M059J (cell line): ENCODE measurements at regions not wholly inside any gene's neighbourhood (a gene's known extent, or its start where the extent isn't known, plus 50 kb on each side); places are given as distances from the start of the nearest gene placed in this dataset.

Source experiments
- DNase-seq: peaks from one replicate; pipeline ENCODE4 v3.0.0-alpha.2; 2012; ENCODE audit warnings: low read depth

- DNase-seq: peak; percentile 50
Measured at GRCh38 chr9:13717322-13718054, 438.0 kb upstream of the MPDZ start.

GRCh38 chr9:13716601-13717321 is 437.3 kb upstream of the MPDZ start:
- no peak for DNase-seq

GRCh38 chr9:13716090-13716489 is 436.6 kb upstream of the MPDZ start:
- no peak for DNase-seq

GRCh38 chr9:13715430-13715829 is 435.9 kb upstream of the MPDZ start:
- no peak for DNase-seq

- peak; percentile 75 for DNase-seq
Measured at GRCh38 chr9:13707612-13708576, 428.4 kb upstream of the MPDZ start.

- no peak for DNase-seq
Measured at GRCh38 chr9:13705918-13706317, 426.4 kb upstream of the MPDZ start.

- DNase-seq: peak; percentile 29
Measured at GRCh38 chr9:13705373-13705772, 425.9 kb upstream of the MPDZ start.

GRCh38 chr9:13690595-13690994 is 411.1 kb upstream of the MPDZ start:
- peak; percentile 53 for DNase-seq

GRCh38 chr9:13689925-13690324 is 410.4 kb upstream of the MPDZ start:
- no peak for DNase-seq

- no peak for DNase-seq
Measured at GRCh38 chr9:13688990-13689600, 409.6 kb upstream of the MPDZ start.

- DNase-seq: no peak
Measured at GRCh38 chr9:13688223-13688989, 408.9 kb upstream of the MPDZ start.

GRCh38 chr9:13684656-13685055 is 405.2 kb upstream of the MPDZ start:
- DNase-seq: no peak

GRCh38 chr9:13677801-13678200 is 398.3 kb upstream of the MPDZ start:
- no peak for DNase-seq

- DNase-seq: no peak
Measured at GRCh38 chr9:13675638-13676000, 396.1 kb upstream of the MPDZ start.

- no peak for DNase-seq
Measured at GRCh38 chr9:13674926-13675637, 395.6 kb upstream of the MPDZ start.

GRCh38 chr9:13673348-13673747 is 393.9 kb upstream of the MPDZ start:
- no peak for DNase-seq

GRCh38 chr9:13665418-13666066 is 386.1 kb upstream of the MPDZ start:
- DNase-seq: peak; percentile 91

- peak; percentile 30 for DNase-seq
Measured at GRCh38 chr9:13661014-13661413, 381.5 kb upstream of the MPDZ start.

- DNase-seq: no peak
Measured at GRCh38 chr9:13651969-13652663, 372.6 kb upstream of the MPDZ start.
